SU-DHL-6 (cell line): ENCODE measurements at regions not wholly inside any gene's neighbourhood (a gene's known extent, or its start where the extent isn't known, plus 50 kb on each side); places are given as distances from the start of the nearest gene placed in this dataset.
A peak's percentile ranks its signal among the peaks of the same experiment; 100 is the strongest.

Source experiments
- H2AFZ ChIP-seq: fragments of 200-600 bp; sonication (generic); 2 replicates; pipeline ENCODE4 v1.6.1; 2014; ENCODE audit warnings: low read depth, mild to moderate bottlenecking, moderate library complexity, mixed read lengths, antibody characterized with exemption, low read length; ENCODE audit not compliant: severe bottlenecking
- H3F3A ChIP-seq: fragments of 200-600 bp; shearing (Covaris generic); 2 replicates; pipeline ENCODE4 v1.6.0; 2016; ENCODE audit warnings: antibody characterized with exemption, mild to moderate bottlenecking; ENCODE audit not compliant: insufficient read depth
- H3K27ac ChIP-seq: fragments of 200-600 bp; sonication (generic); 2 replicates; pipeline ENCODE4 v1.5.1; 2016; ENCODE audit warnings: low read depth, mild to moderate bottlenecking, low read length, moderate library complexity, mixed read lengths
- H3K27me3 ChIP-seq: fragments of 200-600 bp; sonication (generic), shearing (Covaris generic); 2 replicates; pipeline ENCODE4 v1.6.0; 2014; ENCODE audit warnings: mild to moderate bottlenecking, low read length
- H3K36me3 ChIP-seq: fragments of 200-600 bp; sonication (generic); 2 replicates; pipeline ENCODE4 v1.6.1; 2014; ENCODE audit warnings: mild to moderate bottlenecking, low read length, mixed read lengths
- H3K4me2 ChIP-seq: fragments of 300-600, 200-600 bp; shearing (Covaris generic), sonication (generic); 2 replicates; pipeline ENCODE4 v1.6.0; 2014; ENCODE audit warnings: low read length, low read depth, mild to moderate bottlenecking; ENCODE audit not compliant: poor library complexity, severe bottlenecking
- H3K4me3 ChIP-seq: fragments of 200-600 bp; sonication (generic); 2 replicates; pipeline ENCODE4 v1.5.1; 2014; ENCODE audit warnings: antibody characterized with exemption, low read length, mild to moderate bottlenecking, mixed read lengths; ENCODE audit not compliant: insufficient read depth, poor library complexity, severe bottlenecking
- H3K79me2 ChIP-seq: fragments of 200-600 bp; sonication (generic); 2 replicates; pipeline ENCODE4 v1.6.1; 2014; ENCODE audit warnings: mild to moderate bottlenecking, low read length, moderate library complexity; ENCODE audit not compliant: insufficient read depth
- H3K9ac ChIP-seq: fragments of 200-600 bp; sonication (generic); 2 replicates; pipeline ENCODE4 v1.7.0; 2014; ENCODE audit warnings: mild to moderate bottlenecking, low read length
- H3K9me2 ChIP-seq: fragments of 200-600 bp; sonication (generic); replicated peaks from 2 replicates; pipeline ENCODE4 v1.6.1; 2014; ENCODE audit warnings: low read length; ENCODE audit not compliant: insufficient read depth
- H3K9me3 ChIP-seq: fragments of 200-600 bp; sonication (generic); 2 replicates; pipeline ENCODE4 v1.6.1; 2014; ENCODE audit warnings: low read length, mixed read lengths; ENCODE audit not compliant: insufficient read depth
- H4K20me1 ChIP-seq: fragments of 200-600 bp; sonication (generic); 2 replicates; pipeline ENCODE4 v1.6.1; 2014; ENCODE audit warnings: low read depth, mild to moderate bottlenecking, antibody characterized with exemption, low read length, moderate library complexity, mixed read lengths
- CTCF ChIP-seq: fragments of 200-600 bp; sonication (generic); IDR thresholded peaks from one replicate; pipeline ENCODE4 v1.5.1; 2017; ENCODE audit warnings: antibody characterized with exemption, mild to moderate bottlenecking, low read length, moderate library complexity; ENCODE audit not compliant: insufficient read depth, poor library complexity, severe bottlenecking
- EZH2phosphoT487 ChIP-seq: fragments of 200-600 bp; sonication (generic), shearing (Covaris generic); conservative IDR thresholded peaks from 2 replicates; pipeline ENCODE4 v1.6.1; 2018; ENCODE audit warnings: mild to moderate bottlenecking, antibody characterized with exemption, low read length, moderate library complexity, mixed read lengths

DNA sequence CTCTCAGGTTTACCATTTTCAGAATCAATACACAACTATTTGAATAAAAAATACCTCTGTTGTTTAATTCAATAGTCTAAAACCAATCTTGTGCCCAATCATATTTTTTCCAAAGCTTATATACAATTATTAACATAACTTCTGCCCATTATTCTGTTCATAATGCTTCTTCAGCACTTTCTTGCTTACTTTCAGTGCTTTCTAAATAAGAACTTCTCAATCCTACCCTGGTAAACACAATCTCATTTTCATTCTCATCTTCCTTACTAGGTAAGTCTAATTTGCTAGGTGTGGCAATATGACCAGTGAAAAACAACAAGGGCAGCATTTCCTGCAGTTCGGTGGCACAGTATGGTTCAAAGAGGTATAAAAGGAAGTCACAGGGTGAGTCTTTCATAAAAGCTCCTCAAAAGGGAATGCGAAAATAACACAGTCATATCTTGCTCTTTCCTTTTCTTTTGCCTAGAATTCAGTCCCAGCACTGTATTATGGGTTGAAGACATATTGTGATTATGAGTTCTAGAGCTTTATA is 103.5 kb downstream of the FOXG1 start:
- Histone ChIP-seq H3K9me2 (no peaks in the 10 kb centered on the region), H4K20me1 (no peaks in the 10 kb centered on the region), H3K9me3 (no peaks in the 10 kb centered on the region), H3K9ac (no peak overlapping the region), H3K79me2 (no peaks in the 10 kb centered on the region), H3K36me3 (0 out of 2 replicates have a peak, but pooled peaks cover 2% of the 10 kb centered on the region), H2AFZ (peak overlapping the region; percentile 73), H3K4me3 (no peak overlapping the region), H3K27me3 (no peaks in the 10 kb centered on the region), H3K27ac (no peak overlapping the region), H3F3A (no peaks in the 10 kb centered on the region), H3K4me2 (peak overlapping the region; percentile 14)
- TF ChIP-seq CTCF (no peak), EZH2phosphoT487 (no peak)

DNA sequence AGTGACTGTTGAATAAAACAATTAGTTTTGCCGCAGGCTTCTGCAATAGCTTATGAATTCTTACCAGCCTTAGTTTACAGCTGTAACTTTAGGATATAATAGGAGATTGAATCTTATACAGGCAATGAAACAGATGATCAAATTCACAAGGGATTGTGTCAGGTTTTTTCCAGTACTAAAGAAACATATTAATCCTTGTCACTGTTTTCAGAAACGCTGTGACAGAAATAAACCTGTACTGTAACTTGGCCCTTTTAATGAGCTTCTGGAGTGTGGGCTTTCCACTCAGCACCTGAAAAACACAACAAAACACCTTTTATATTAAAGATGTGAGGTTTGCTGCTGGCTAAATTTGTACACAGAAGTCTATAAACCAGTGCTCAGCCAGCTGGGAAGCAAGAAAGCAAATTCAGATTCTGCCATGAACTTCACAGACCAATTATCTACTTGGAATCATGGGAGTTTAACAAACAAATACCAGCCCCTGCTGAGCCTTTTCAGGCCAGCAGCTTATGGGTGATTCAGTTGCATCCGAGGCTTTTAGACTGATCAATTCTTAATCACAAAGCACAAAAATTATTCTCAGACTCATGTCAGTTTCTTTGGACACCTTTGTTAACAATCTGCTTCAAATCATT is 109.5 kb downstream of the FOXG1 start:
- TF ChIP-seq CTCF (no peak), EZH2phosphoT487 (no peak)
- H3K4me2 ChIP-seq, result no peak overlapping the region
- no peaks in the 10 kb centered on the region for H3F3A ChIP-seq
- no peaks in the 10 kb centered on the region for H4K20me1 ChIP-seq
- H2AFZ ChIP-seq, result no peak overlapping the region
- no peak overlapping the region for H3K4me3 ChIP-seq
- H3K27me3 ChIP-seq, result no peaks in the 10 kb centered on the region
- H3K79me2 ChIP-seq, result no peaks in the 10 kb centered on the region
- no peaks in the 10 kb centered on the region for H3K9me2 ChIP-seq
- no peak overlapping the region for H3K27ac ChIP-seq
- no peak overlapping the region for H3K9ac ChIP-seq
- no peaks in the 10 kb centered on the region for H3K9me3 ChIP-seq
- H3K36me3 ChIP-seq, result peaks cover 2% of the 10 kb centered on the region; the same call in 1 of the 2 replicates

GRCh38 chr14:28876572-28876945 is 110.0 kb downstream of the FOXG1 start:
- Histone ChIP-seq H2AFZ (no peak overlapping the region), H3K27me3 (no peaks in the 10 kb centered on the region), H3K9me2 (no peaks in the 10 kb centered on the region), H4K20me1 (no peaks in the 10 kb centered on the region), H3K79me2 (no peaks in the 10 kb centered on the region), H3K4me2 (no peak overlapping the region), H3K9me3 (no peaks in the 10 kb centered on the region), H3K36me3 (peaks cover 2% of the 10 kb centered on the region; the same call in 1 of the 2 replicates), H3K4me3 (no peak overlapping the region), H3K9ac (no peak overlapping the region), H3K27ac (no peak overlapping the region), H3F3A (no peaks in the 10 kb centered on the region)
- TF ChIP-seq EZH2phosphoT487, result no peak
- TF ChIP-seq CTCF, result no peak
